K562 (cell line): ENCODE measurements at regions not wholly inside any gene's neighbourhood (a gene's known extent, or its start where the extent isn't known, plus 50 kb on each side); places are given as distances from the start of the nearest gene placed in this dataset.

ENCODE experiments used
- ATAC-seq: fragments of 200-7000 bp; cut with Tn5 transposase; 3 replicates; pipeline ENCODE4 v1.9.1; 2020; ENCODE audit warnings: moderate library complexity
- BruUV-seq: library from RNA; stranded (reverse); fragments of 400-500 nt; replicated peaks from 2 replicates; lab custom pipeline; 2021; lab: Mats Ljungman, UMichigan
- CTCF ChIA-PET: fragments of 300-600 bp; formaldehyde crosslinking; extraction: SDS; loops from one replicate; lab custom pipeline; 2021; ENCODE audit warnings: low intra/inter-chr PET ratio; lab: Yijun Ruan, JAX
- POLR2A ChIA-PET: fragments of 300-600, 350-650 bp; sonication (Branson Sonifier 250); formaldehyde crosslinking; extraction: SDS; loops from one replicate; lab custom pipeline; 2021; ENCODE audit warnings: antibody characterized with exemption, inconsistent platforms; lab: Yijun Ruan, JAX
- DNase-seq, 4 experiments: peaks; one replicate each; pipeline versions ENCODE4 v3.0.0 to v3.0.0-alpha.2; 2011 to 2018; ENCODE audit warnings: low spot score in 3 of 4, mixed read lengths in 3 of 4; ENCODE audit errors: extremely low read depth in 1 of 4
- FAIRE-seq: peaks from 2 replicates; lab custom pipeline; 2011; peaks lifted over from hg19 to GRCh38; lab: Jason Lieb, UNC
- H2AFZ ChIP-seq: 2 replicates; pipeline ENCODE4 v1.6.0; 2011; ENCODE audit warnings: low read depth, low read length, control low read depth, inconsistent platforms
- H3K27ac ChIP-seq: fragments of 200-600 bp; 3 replicates; pipeline ENCODE4 v1.8.0; 2011; ENCODE audit warnings: low read depth, mild to moderate bottlenecking, control low read depth, inconsistent platforms, low read length, moderate library complexity, mixed read lengths; ENCODE audit errors: extremely low read depth
- H3K27me3 ChIP-seq, 2 experiments: fragments of 300-600 bp in 1 of 2; 2 replicates in 1 of 2; 3 replicates in 1 of 2; pipeline versions ENCODE4 v1.6.0 to v1.8.0; 2011; ENCODE audit warnings: inconsistent platforms in 2 of 2, low read length in 2 of 2, mild to moderate bottlenecking in 1 of 2, mixed read lengths in 1 of 2, moderate library complexity in 1 of 2; ENCODE audit not compliant: control insufficient read depth in 2 of 2, insufficient read depth in 2 of 2
- H3K36me3 ChIP-seq: fragments of 300-600 bp; 3 replicates; pipeline ENCODE4 v1.8.0; 2011; ENCODE audit warnings: mild to moderate bottlenecking, low read length, inconsistent platforms; ENCODE audit not compliant: control insufficient read depth, insufficient read depth
- H3K4me1 ChIP-seq, 2 experiments: fragments of 200-600 bp in 1 of 2; replicated peaks in 1 of 2; 2 replicates in 1 of 2; 3 replicates in 1 of 2; pipeline versions ENCODE4 v1.5.1 to v1.8.0; 2011; ENCODE audit warnings: inconsistent platforms in 2 of 2, low read length in 2 of 2, mild to moderate bottlenecking in 1 of 2, mixed read lengths in 1 of 2, moderate library complexity in 1 of 2; ENCODE audit not compliant: control insufficient read depth in 2 of 2, insufficient read depth in 2 of 2
- H3K4me2 ChIP-seq: 2 replicates; pipeline ENCODE4 v1.6.1; 2011; ENCODE audit warnings: low read length, control low read depth, inconsistent platforms, mixed read lengths; ENCODE audit not compliant: insufficient read depth
- H3K4me3 ChIP-seq: fragments of 200-600 bp; sonication (generic), shearing (Covaris generic); 2 replicates; pipeline ENCODE4 v1.5.1; 2016; ENCODE audit warnings: control low read depth, inconsistent platforms
- H3K79me2 ChIP-seq: fragments of 200-600 bp; 3 replicates; pipeline ENCODE4 v1.8.0; 2011; ENCODE audit warnings: low read length, inconsistent platforms; ENCODE audit not compliant: control insufficient read depth, insufficient read depth
- H3K9ac ChIP-seq, 2 experiments: 2 replicates each; pipeline versions ENCODE4 v1.6.0 to v1.6.1; 2011; ENCODE audit warnings: low read depth in 2 of 2, low read length in 2 of 2, control low read depth in 1 of 2, inconsistent platforms in 1 of 2, mild to moderate bottlenecking in 1 of 2, mixed read lengths in 1 of 2; ENCODE audit not compliant: insufficient read depth in 1 of 2
- H3K9me1 ChIP-seq: one replicate; pipeline ENCODE4 v1.6.0; 2011; ENCODE audit warnings: inconsistent platforms, mild to moderate bottlenecking, low read length, moderate library complexity; ENCODE audit not compliant: control insufficient read depth, insufficient read depth
- H3K9me3 ChIP-seq: replicated peaks from 2 replicates; pipeline ENCODE4 v1.5.1; 2011; ENCODE audit warnings: low read depth, low read length, inconsistent platforms; ENCODE audit not compliant: control insufficient read depth, insufficient read depth
- H4K20me1 ChIP-seq: replicated peaks from 2 replicates; pipeline ENCODE4 v1.6.1; 2011; ENCODE audit warnings: low read length, inconsistent platforms, mixed read lengths; ENCODE audit not compliant: control insufficient read depth, insufficient read depth
- ARID3B ChIP-seq: fragments of 250-450 bp; sonication (Bioruptor Pico); IDR thresholded peaks from 2 replicates; pipeline ENCODE4 v1.4.0; 2020; ENCODE audit warnings: borderline replicate concordance
- E2F1 ChIP-seq: sonication (generic); formaldehyde crosslinking; IDR thresholded peaks from 2 replicates; pipeline ENCODE4 v1.8.1; 2023; ENCODE audit warnings: mild to moderate bottlenecking, missing genetic modification reagents, moderate library complexity
- E4F1 ChIP-seq: fragments of 250-450 bp; sonication (Bioruptor Pico); IDR thresholded peaks from 2 replicates; pipeline ENCODE4 v1.5.0; 2021; ENCODE audit warnings: mild to moderate bottlenecking, borderline replicate concordance
- HMGN3 ChIP-seq: IDR thresholded peaks from 2 replicates; pipeline ENCODE4 v1.6.1; 2011; ENCODE audit warnings: borderline replicate concordance, low read depth, mild to moderate bottlenecking, mixed read lengths, low read length; ENCODE audit not compliant: insufficient read length; ENCODE audit errors: extremely low read depth
- KDM2B ChIP-seq: fragments of 250-450 bp; sonication (Bioruptor Pico); IDR thresholded peaks from 2 replicates; pipeline ENCODE4 v1.8.0; 2021; ENCODE audit warnings: mild to moderate bottlenecking, moderate library complexity
- KLF16 ChIP-seq: IDR thresholded peaks from 2 replicates; pipeline ENCODE4 v1.6.1; 2016; ENCODE audit warnings: antibody characterized with exemption
- NEUROD1 ChIP-seq: fragments of 150-350 bp; IDR thresholded peaks from 2 replicates; pipeline ENCODE4 v1.6.1; 2014; ENCODE audit warnings: borderline replicate concordance, low read length, low read depth; ENCODE audit not compliant: partially characterized antibody
- PHF8 ChIP-seq: fragments of 200-600 bp; sonication (generic); IDR thresholded peaks from 2 replicates; pipeline ENCODE4 v1.6.1; 2012; ENCODE audit warnings: mixed run types, mild to moderate bottlenecking, inconsistent platforms, low read length, moderate library complexity, borderline replicate concordance
- POLR2G ChIP-seq: fragments of 200-400 bp; formaldehyde crosslinking; IDR thresholded peaks from 2 replicates; pipeline ENCODE4 v1.6.1; 2017; ENCODE audit warnings: low read depth, mild to moderate bottlenecking, antibody characterized with exemption, low read length, moderate library complexity
- PRMT5 ChIP-seq: sonication (generic); formaldehyde crosslinking; IDR thresholded peaks from 2 replicates; pipeline ENCODE4 v1.5.0; 2020; ENCODE audit warnings: missing genetic modification reagents
- SREBF1 ChIP-seq: fragments of 150-350 bp; IDR thresholded peaks from 2 replicates; pipeline ENCODE4 v1.6.1; 2014; ENCODE audit warnings: antibody characterized with exemption, low read depth, low read length, borderline replicate concordance
- ZBED1 ChIP-seq: IDR thresholded peaks from 2 replicates; pipeline ENCODE4 v1.6.1; 2014
- ZEB2 ChIP-seq: fragments of 450-650 bp; IDR thresholded peaks from 2 replicates; pipeline ENCODE4 v1.6.1; 2016
- ZNF239 ChIP-seq: fragments of 250-450 bp; sonication (Bioruptor Pico); IDR thresholded peaks from 2 replicates; pipeline ENCODE4 v1.4.0; 2020; ENCODE audit warnings: mild to moderate bottlenecking
- ZNF41 ChIP-seq: fragments of 250-450 bp; sonication (Bioruptor Pico); conservative IDR thresholded peaks from 2 replicates; pipeline ENCODE4 v1.4.0; 2020; ENCODE audit warnings: mild to moderate bottlenecking
- ZNF583 ChIP-seq: fragments of 250-450 bp; sonication (Bioruptor Pico); IDR thresholded peaks from 2 replicates; pipeline ENCODE4 v1.4.0; 2020
- ZNF639 ChIP-seq, 2 experiments: fragments of 200-800 bp in 1 of 2; sonication (Bioruptor generic) in 1 of 2; sonication (generic) in 1 of 2; formaldehyde crosslinking in 1 of 2; IDR thresholded peaks in 1 of 2; conservative IDR thresholded peaks in 1 of 2; 2 replicates each; pipeline versions ENCODE4 v1.5.0 to v1.6.1; 2016 to 2020; ENCODE audit warnings: missing compliant biosample characterization in 1 of 2, missing genetic modification characterization in 1 of 2, missing genetic modification reagents in 1 of 2
- ZNF79 ChIP-seq: fragments of 250-450 bp; sonication (Bioruptor Pico); IDR thresholded peaks from 2 replicates; pipeline ENCODE4 v1.4.0; 2020; ENCODE audit warnings: low read depth, mild to moderate bottlenecking, moderate library complexity
- WGBS: fragments of 100-300 bp; shearing (Covaris generic); methylation state at CpG from one replicate; pipeline ENCODE4 v1.1.6; 2016; ENCODE audit warnings: low coverage, mixed read lengths; ENCODE audit not compliant: insufficient coverage; ENCODE audit errors: missing lambda C conversion rate; 5-methylcytosine and 5-hydroxymethylcytosine counted together
- in situ Hi-C: fragments of 300-500 bp; cut with MboI; formaldehyde crosslinking; loops from 4 replicates; pipeline ENCODE4 v1.15.0; 2018; ENCODE audit warnings: inconsistent platforms, mixed read lengths
- intact Hi-C: fragments of 100-400 bp; cut with micrococcal nuclease; formaldehyde crosslinking; loops from 2 replicates; pipeline ENCODE4 v1.14.2; 2022

- no peaks in the 10 kb centered on the region for H3K4me1 ChIP-seq
- H3K79me2 ChIP-seq: no peaks in the 10 kb centered on the region
- intact Hi-C loops: no loop called here
- DNase-seq (no peak), FAIRE-seq (no peak), ATAC-seq (no peak)
- peaks cover 2 to 24% of the 10 kb centered on the region in 2 experiments; a peak in 4 of 5 replicates for H3K27me3 ChIP-seq
- 0% methylated on average over 2 of the region's 2 CpGs for WGBS
- no peak overlapping the region for H2AFZ ChIP-seq
- no peak overlapping the region for H3K9ac ChIP-seq
- no peaks in the 10 kb centered on the region for H4K20me1 ChIP-seq
- H3K4me2 ChIP-seq: no peak overlapping the region
- in situ Hi-C loops: no loop called here
- ChIA-PET CTCF (interaction anchor here (0.7 kb wide), 1 partner anchor 526 kb away, joined by 5 read pairs; no protein-coding TSS in a partner anchor), POLR2A (no interaction called here)
- H3K36me3 ChIP-seq: no peaks in the 10 kb centered on the region
- no peaks in the 10 kb centered on the region for H3K9me1 ChIP-seq
- no peaks in the 10 kb centered on the region for H3K9me3 ChIP-seq
- H3K27ac ChIP-seq: no peak overlapping the region
- no peak overlapping the region for H3K4me3 ChIP-seq
- BruUV-seq: no TSS peak
- TF ChIP-seq ZNF639 (CRISPR knock-in tag; conservative IDR thresholded peaks at IDR 0.05 in 1 of 2, IDR thresholded peaks at IDR 0.05 in 1 of 2): no peak
- no peak for TF ChIP-seq PHF8
- no peak for TF ChIP-seq E4F1 (CRISPR knock-in tag)
- TF ChIP-seq POLR2G: no peak
- TF ChIP-seq KDM2B (CRISPR knock-in tag): no peak
- no peak for TF ChIP-seq HMGN3
- no peak for TF ChIP-seq ARID3B (CRISPR knock-in tag)
- no peak for TF ChIP-seq ZNF41
- TF ChIP-seq PRMT5 (CRISPR knock-in tag): no peak
- no peak for TF ChIP-seq ZNF583
- TF ChIP-seq NEUROD1: no peak
- no peak for TF ChIP-seq KLF16
- TF ChIP-seq SREBF1: no peak
- TF ChIP-seq ZBED1: no peak
- TF ChIP-seq ZEB2: no peak
- no peak for TF ChIP-seq ZNF79 (CRISPR knock-in tag)
- no peak for TF ChIP-seq ZNF239 (CRISPR knock-in tag)
- TF ChIP-seq E2F1 (CRISPR knock-in tag): no peak
Measured at GRCh38 chr20:58037631-58038030, 190.8 kb downstream of the ANKRD60 start.
